Activated T-cell treated with anti-CD3 and anti-CD28 coated beads, Interleukin-2, amount 50 U/mL, for 1 hour (primary cell): ENCODE measurements at regions not wholly inside any gene's neighbourhood (a gene's known extent, or its start where the extent isn't known, plus 50 kb on each side); places are given as distances from the start of the nearest gene placed in this dataset.

Experiments used
- DNase-seq: peaks from one replicate; pipeline ENCODE4 v3.0.0-alpha.2; 2020

- DNase-seq = no peak
These were observed 310.9 kb downstream of the ANKRD50 start for GRCh38 chr4:124401606-124402005.

GRCh38 chr4:124409044-124409443, 303.5 kb downstream of the ANKRD50 start:
- DNase-seq = no peak

- DNase-seq = no peak
These were observed 298.1 kb downstream of the ANKRD50 start for GRCh38 chr4:124414276-124415040.

- DNase-seq = no peak
These were observed 297.4 kb downstream of the ANKRD50 start for GRCh38 chr4:124415146-124415545.

- no peak for DNase-seq
These were observed 295.2 kb downstream of the ANKRD50 start for GRCh38 chr4:124417371-124417770.

- no peak for DNase-seq
These were observed 292.3 kb downstream of the ANKRD50 start for GRCh38 chr4:124420166-124420695.

- DNase-seq = no peak
These were observed 289.4 kb downstream of the ANKRD50 start for GRCh38 chr4:124423160-124423559.

GRCh38 chr4:124426279-124426678, 286.3 kb downstream of the ANKRD50 start:
- no peak for DNase-seq

- no peak for DNase-seq
These were observed 285.3 kb downstream of the ANKRD50 start for GRCh38 chr4:124427095-124427767.

GRCh38 chr4:124428648-124429047, 283.9 kb downstream of the ANKRD50 start:
- DNase-seq = no peak

GRCh38 chr4:124429746-124430250, 282.7 kb downstream of the ANKRD50 start:
- no peak for DNase-seq

GRCh38 chr4:124431653-124432192, 280.8 kb downstream of the ANKRD50 start:
- DNase-seq = no peak

GRCh38 chr4:124432500-124432899, 280.0 kb downstream of the ANKRD50 start:
- no peak for DNase-seq

GRCh38 chr4:124433044-124433443, 279.5 kb downstream of the ANKRD50 start:
- no peak for DNase-seq

GRCh38 chr4:124433500-124433899, 279.0 kb downstream of the ANKRD50 start:
- no peak for DNase-seq

GRCh38 chr4:124435274-124435950, 277.1 kb downstream of the ANKRD50 start:
- no peak for DNase-seq

- DNase-seq = no peak
These were observed 274.6 kb downstream of the ANKRD50 start for GRCh38 chr4:124437853-124438495.

GRCh38 chr4:124445071-124445470, 267.5 kb downstream of the ANKRD50 start:
- DNase-seq = no peak

GRCh38 chr4:124449881-124450280, 262.7 kb downstream of the ANKRD50 start:
- no peak for DNase-seq

GRCh38 chr4:124450851-124451250, 261.7 kb downstream of the ANKRD50 start:
- no peak for DNase-seq

GRCh38 chr4:124454772-124455270, 257.7 kb downstream of the ANKRD50 start:
- no peak for DNase-seq

- no peak for DNase-seq
These were observed 256.9 kb downstream of the ANKRD50 start for GRCh38 chr4:124455671-124456070.
